GM19328 (cell line): ENCODE measurements at regions not wholly inside any gene's neighbourhood (a gene's known extent, or its start where the extent isn't known, plus 50 kb on each side); places are given as distances from the start of the nearest gene placed in this dataset.
"Not testable (repeated sequence)": the region's sequence is repeated elsewhere in the genome, so short reads cannot be mapped to it uniquely, and the experiment has no call there.

ENCODE experiments used
- ATAC-seq: cut with Tn5 transposase; IDR thresholded peaks from one replicate; pipeline ENCODE4 v1.9.1; 2021; ENCODE audit warnings: mild to moderate bottlenecking, moderate library complexity; ENCODE audit not compliant: unreplicated experiment

DNA sequence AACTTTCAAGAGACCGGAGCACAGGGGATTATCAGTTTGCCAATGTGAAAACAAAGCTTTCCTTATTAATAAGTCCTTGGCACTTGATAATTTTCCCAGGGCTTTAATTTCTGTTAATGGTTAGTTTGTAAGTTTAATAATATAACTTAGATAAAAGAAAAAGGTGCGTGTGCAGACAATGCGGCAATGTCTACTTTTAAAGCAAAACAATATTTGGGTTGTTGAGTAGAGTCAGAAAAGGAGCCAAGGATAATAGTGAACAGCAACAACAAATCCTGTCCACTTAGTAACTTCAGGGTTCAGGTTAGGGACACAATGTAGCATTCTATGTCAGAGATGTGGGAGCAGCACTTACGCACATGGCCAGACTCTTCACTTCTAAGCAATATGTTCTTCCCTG is 469.6 kb upstream of the NFIA start:
- no peak for ATAC-seq

GRCh38 chr1:60606921-60607320 is 475.4 kb upstream of the NFIA start:
- ATAC-seq, result not testable (repeated sequence)

GRCh38 chr1:60600532-60600931 is 481.8 kb upstream of the NFIA start:
- ATAC-seq, result no peak

DNA sequence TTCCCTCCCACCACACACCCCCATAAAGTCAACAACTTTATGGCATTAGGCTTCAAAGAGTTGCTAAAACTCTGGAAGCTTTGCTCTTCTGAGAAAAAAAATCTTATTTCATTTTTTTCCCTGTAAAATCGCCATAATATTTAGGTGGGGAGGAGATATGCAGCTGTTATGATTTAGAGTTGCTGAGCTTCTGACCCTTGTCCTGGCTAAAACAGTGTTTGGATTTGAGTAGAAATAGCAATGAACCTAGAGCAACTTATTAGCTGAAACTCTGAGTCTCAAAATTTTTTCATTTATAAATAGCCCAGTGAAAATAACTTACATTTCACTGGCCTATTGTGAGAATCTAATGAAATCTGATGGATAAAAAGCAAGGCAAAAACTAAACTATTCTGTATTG is 482.8 kb upstream of the NFIA start:
- no peak for ATAC-seq

- no peak for ATAC-seq
Observed at GRCh38 chr1:60598041-60598910, 484.1 kb upstream of the NFIA start.

GRCh38 chr1:60596791-60597750 is 485.3 kb upstream of the NFIA start:
- ATAC-seq, result no peak

DNA sequence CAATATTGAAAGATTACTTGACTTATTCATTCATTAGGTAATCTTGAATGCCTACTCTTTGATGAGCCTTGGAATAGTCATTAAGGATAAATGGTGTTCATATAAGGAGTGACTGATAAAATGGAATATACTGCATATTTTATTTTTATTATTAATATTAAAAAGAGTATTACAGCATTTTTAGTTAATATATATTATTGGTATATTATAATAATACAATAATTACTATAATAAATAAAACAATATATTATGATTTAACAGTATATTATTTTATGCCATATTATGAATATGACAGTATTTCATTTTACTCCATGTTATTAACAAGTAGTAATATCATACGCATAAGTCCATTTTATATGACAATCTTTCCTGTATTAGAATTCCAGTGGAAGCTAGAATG is 490.8 kb upstream of the NFIA start:
- no peak for ATAC-seq

DNA sequence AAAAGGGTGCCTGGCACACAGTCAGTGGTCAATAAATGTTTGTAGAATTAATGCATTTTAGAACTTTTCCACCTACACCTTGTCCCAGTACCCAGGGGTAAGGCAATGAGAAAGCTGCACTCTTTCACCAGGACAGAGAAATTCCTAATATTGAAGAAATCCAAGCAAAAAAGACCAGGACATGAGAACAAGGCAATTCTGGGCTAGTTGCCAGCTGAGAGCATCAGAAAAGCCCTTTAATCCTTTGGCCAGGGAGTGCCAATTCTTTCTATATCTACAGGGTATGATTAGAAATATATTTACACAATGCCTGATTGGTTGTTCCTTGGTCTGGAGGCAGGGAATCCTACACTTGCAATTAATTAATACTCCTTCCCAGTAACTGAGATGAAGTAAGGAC is 492.4 kb upstream of the NFIA start:
- ATAC-seq, result no peak

GRCh38 chr1:60589046-60589748 is 493.2 kb upstream of the NFIA start:
- ATAC-seq, result no peak

DNA sequence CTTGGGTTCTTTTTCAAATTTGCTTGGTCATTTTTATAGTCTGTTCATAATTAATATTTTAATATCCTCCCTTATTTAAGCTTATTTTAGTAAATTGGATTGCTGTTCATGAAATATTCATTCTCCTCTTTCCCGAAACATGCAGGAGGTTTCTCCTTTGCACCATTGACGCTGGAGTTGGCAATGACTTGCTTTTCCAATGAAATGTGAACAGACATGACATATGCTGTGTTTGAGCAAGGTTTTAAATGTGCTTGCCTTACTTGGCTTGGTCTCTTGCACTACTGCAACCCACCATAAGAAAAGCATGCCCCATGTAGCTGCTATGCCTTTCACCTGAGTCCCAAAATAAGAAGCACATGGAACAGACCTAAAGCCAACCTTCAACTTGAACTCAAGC is 498.0 kb upstream of the NFIA start:
- ATAC-seq, result no peak

DNA sequence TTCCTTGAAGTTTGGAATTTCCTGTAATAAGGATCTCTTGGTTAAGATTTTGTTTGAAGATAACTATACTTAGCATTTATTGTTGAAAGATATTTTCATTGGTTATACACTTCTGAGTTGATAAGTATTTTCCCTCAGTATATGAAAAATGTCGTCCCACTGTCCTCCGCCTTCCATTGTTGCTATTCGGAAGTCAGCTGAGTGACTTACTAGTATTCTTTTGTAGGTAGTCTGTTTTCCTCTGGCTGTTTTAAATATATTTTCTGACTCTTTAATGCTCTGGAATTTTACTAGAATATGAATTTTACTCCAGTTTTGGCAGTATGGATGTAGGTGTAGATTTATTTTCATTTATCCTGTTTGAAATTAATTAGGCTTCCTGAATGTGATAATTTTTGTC is 498.7 kb upstream of the NFIA start:
- ATAC-seq, result no peak

- no peak for ATAC-seq
Observed at GRCh38 chr1:60581455-60582220, 500.7 kb upstream of the NFIA start.

GRCh38 chr1:60577029-60577428 is 503.5 kb upstream of the C1orf87 start:
- no peak for ATAC-seq

GRCh38 chr1:60575326-60575977 is 501.9 kb upstream of the C1orf87 start:
- ATAC-seq, result no peak

GRCh38 chr1:60573726-60574409 is 500.3 kb upstream of the C1orf87 start:
- no peak for ATAC-seq

GRCh38 chr1:60573121-60573520 is 499.6 kb upstream of the C1orf87 start:
- ATAC-seq, result no peak

DNA sequence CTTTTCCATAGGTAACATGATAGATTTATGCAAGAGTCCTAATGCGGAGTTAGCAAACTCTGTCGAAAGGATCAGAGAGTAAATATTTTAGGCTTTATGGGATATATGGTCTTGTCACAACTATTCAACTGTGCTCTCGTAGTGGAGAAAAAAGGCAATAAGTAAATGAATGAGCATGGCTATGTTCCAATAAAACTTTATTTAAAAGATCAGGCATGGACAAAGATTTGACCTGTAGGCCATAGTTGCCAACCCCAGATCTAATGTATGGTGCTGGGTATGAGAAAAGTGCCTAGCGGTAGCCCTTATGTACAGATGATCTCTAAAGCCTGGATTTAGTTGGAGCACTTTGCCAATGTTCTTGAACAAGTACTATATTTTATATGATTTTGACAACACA is 498.8 kb upstream of the C1orf87 start:
- no peak for ATAC-seq

DNA sequence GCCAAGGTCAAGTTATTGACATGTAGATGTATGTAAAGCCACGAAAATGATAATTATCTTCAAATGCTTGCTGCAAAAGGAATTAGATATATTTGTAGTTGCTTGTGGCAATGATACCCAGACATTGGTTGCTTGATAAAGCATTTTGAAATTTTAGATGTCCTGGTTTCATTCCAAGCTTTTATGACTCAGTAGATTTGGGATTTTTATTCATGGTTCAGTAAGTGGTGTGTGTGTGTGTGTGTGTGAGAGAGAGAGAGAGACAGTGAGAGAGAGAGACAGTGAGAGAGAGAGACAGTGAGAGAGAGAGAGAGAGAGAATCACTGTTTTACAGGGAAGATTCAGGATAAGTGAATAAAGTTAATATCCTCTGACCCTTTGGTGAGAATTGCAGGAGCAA is 498.2 kb upstream of the C1orf87 start:
- no peak for ATAC-seq

DNA sequence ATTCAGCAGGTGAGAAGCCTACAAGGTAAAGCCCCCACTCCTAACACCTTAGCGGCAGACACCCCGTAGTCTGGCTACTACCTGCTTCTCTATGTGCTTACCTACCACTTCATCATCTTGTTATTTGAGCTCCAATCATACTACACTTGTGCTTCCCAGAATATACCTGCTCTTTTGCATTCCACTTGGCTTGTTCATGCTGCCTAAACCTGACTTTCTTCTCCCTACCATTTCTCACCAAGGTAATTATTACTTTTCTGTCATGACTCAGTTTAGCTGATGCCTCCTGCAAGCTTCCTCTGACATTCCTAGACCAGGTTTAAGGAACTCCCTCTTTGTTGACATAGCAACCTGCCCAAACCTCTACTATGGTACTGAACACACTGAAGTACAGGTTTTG is 495.6 kb upstream of the C1orf87 start:
- no peak for ATAC-seq
